ENCODE measurements at regions not wholly inside any gene's neighbourhood (a gene's known extent, or its start where the extent isn't known, plus 50 kb on each side); places are given as distances from the start of the nearest gene placed in this dataset.

DNA sequence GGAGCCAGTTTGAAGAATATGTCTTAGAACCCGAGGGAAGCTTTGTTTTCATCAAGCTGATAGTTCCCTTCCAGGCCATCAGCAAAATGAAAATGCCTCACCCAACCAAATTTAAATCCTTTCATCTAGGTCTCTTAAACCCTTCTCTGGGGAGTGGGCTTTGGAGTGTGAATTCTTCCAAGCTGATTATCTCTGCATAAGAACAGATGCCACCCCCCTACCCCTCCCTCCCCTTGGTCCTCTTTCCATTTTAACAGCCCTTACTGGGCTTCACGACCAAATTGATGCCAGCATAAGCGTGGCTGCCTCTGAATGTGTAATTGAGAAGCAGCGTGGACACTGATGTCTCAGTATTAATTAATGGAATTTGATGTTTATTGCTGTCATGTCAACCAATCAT, 509.7 kb upstream of the CLINT1 start:
- no peak for DNase-seq (ENCODE audit: low read depth)

GRCh38 chr5:158364367-158364766, 505.4 kb upstream of the CLINT1 start:
- no peak for DNase-seq (ENCODE audit: low read depth)

- no peak for DNase-seq (ENCODE audit: low read depth)
These were observed 496.0 kb upstream of the CLINT1 start for GRCh38 chr5:158354958-158355357.

GRCh38 chr5:158351485-158352125, 492.7 kb upstream of the CLINT1 start:
- DNase-seq (ENCODE audit: low read depth), result no peak

- DNase-seq (ENCODE audit: low read depth), result no peak
These were observed 491.0 kb upstream of the CLINT1 start for GRCh38 chr5:158349987-158350386.

- DNase-seq (ENCODE audit: low read depth), result no peak
These were observed 485.4 kb upstream of the CLINT1 start for GRCh38 chr5:158344376-158344775.

GRCh38 chr5:158340608-158341007, 481.7 kb upstream of the CLINT1 start:
- no peak for DNase-seq (ENCODE audit: low read depth)

- no peak for DNase-seq (ENCODE audit: low read depth)
These were observed 467.3 kb upstream of the CLINT1 start for GRCh38 chr5:158326256-158326655.

- DNase-seq (ENCODE audit: low read depth), result no peak
These were observed 465.3 kb upstream of the CLINT1 start for GRCh38 chr5:158324236-158324635.

DNA sequence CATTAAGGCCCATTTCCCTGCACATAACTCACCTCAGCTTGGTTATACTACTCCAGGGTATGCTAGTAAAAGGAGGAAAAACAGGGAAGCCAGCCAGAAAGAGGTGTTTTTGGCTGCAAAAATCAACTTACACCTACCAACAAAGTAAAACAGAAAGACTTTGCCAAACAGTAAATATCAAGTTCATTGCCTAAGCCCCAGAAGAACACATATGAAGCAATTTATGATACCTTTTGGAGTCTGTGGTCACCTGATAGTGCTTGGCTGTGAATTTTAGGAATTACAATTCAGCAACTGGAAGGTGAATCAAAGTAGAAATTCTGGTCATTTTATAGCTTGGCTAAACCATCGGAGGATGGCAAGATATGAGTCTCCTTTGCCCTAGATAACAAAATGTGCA, 463.7 kb upstream of the CLINT1 start:
- no peak for DNase-seq (ENCODE audit: low read depth)

DNA sequence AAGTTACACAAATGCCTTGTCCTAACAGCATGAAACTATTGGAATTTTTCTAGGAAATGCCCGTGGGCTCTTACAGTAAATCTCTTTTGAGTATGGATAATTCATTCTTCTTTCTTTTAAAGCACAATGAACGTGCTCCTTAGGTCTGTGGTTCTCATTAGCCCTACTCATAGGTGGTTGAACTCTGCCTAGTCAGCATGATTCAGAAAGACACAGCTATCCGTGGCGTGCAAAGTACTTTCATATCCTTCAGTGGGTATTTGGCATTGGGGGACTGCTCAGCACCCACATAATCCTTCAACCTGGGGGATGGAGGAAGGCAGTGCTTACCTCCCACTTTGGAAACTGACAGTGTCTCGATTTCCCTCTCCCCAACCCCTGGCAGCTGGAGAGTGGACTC, 462.0 kb upstream of the CLINT1 start:
- DNase-seq (ENCODE audit: low read depth), result no peak

GRCh38 chr5:158320178-158320674, 461.3 kb upstream of the CLINT1 start:
- DNase-seq (ENCODE audit: low read depth), result no peak

DNA sequence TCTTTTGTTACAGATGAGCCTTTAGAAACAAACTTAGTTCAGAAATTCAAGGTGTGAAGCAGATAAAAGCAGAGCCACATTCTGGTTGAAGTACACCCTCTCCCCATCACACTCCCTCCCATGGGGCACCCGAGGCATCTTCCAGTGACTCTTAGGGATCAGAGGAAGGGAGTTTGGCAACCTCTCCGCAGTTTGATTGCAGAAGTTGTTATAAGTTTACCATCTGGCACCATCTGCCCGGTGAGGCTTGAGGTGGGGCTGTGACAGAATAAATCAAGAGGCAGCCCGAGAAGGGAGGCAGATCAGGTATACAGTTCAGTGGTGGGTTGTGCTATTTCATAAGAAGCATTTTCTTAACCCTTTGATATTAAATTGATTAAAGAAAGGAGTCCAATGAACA, 458.6 kb upstream of the CLINT1 start:
- DNase-seq (ENCODE audit: low read depth), result no peak

DNA sequence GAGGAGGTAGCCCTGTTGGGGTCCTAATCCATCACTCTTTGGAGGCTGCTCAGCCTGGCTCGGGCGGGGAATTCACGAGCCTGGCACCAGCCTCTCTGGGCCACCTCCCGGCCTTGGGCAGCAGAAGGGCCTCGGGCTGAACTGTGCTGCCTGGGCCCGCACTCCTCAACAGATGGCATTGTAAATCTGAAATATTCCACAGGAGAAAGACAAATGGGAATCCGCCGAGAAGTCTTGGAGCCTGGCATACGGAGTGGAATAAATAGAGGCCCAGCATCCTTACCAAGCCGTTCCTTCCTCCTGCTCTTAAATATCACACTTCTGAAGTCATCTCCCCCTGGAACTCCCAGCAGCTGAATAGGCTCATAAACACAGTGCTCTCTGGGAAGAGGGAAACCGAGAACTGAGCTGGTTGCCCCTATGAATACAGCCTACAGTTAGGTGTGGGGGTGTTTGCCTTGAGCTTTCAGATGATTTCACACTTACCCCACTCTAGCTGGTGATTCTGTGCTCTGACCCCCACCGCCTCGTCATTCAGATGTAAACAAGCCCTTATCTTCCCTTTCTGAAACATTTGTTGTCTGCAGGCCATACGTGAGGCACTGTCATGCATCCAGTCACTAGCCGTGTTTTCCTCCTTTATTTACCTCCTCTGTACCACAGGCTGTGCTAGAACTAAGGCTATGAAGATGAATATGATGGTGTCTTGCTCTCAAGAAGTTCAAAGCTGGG, 455.0 kb upstream of the CLINT1 start:
- no peak for DNase-seq (ENCODE audit: low read depth)

DNA sequence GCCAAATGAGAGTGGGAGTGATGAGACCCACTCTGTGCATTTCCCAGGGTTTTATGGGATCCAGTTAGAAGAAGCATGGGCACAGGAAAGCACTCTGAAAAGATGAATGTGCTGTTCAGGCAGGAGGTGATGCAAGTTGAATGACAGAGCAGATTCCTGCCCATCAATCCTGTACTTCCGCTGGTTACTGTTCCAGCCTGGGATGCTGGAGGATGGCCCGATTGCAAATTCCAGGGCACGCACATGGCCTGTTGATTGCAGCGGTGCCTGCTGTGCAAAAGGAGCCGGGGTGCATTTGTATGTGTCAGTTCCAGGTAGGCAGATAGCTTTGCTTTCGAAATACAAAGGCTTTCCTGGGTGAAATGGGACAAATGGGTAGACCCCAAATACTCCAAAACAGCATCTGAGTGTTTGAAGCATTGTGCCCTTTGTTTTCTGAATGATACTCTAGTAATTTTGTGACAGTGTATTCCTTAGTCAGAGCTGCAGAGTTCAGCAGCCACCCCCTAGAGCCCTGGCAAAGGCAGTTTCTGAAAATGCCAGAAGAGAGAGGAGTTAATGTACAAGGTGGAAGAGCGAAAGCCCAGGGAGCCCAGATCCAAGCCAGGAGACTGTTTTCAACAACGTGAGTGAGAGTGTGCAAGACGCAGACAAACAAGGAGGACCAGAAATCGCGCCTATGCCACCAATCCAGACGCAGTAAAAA, 454.2 kb upstream of the CLINT1 start:
- no peak for DNase-seq (ENCODE audit: low read depth)

- DNase-seq (ENCODE audit: low read depth), result no peak
These were observed 450.3 kb upstream of the CLINT1 start for GRCh38 chr5:158309088-158309807.

- no peak for DNase-seq (ENCODE audit: low read depth)
These were observed 449.6 kb upstream of the CLINT1 start for GRCh38 chr5:158308429-158309025.

DNA sequence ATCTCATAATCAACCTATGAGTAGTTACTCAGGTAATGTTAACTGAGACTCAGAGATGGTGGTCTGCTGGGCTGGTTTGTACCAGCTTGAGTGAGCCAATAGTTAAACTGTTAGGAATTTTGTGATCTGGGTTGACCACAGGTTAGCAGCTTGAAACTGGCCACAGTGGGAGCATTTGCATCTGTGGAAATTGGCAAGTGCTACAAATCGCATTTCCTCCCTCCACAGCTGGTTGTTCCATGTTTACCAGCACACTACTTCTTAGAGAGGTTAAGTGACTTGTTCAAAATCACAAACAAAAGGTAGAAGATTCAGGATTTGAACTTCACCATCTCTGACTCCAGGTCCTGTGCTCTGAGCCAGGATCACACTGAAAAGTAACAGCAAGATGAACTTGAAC, 446.9 kb upstream of the CLINT1 start:
- no peak for DNase-seq (ENCODE audit: low read depth)

- no peak for DNase-seq (ENCODE audit: low read depth)
These were observed 445.7 kb upstream of the CLINT1 start for GRCh38 chr5:158304607-158305006.

- no peak for DNase-seq (ENCODE audit: low read depth)
These were observed 444.9 kb upstream of the CLINT1 start for GRCh38 chr5:158303883-158304282.

DNA sequence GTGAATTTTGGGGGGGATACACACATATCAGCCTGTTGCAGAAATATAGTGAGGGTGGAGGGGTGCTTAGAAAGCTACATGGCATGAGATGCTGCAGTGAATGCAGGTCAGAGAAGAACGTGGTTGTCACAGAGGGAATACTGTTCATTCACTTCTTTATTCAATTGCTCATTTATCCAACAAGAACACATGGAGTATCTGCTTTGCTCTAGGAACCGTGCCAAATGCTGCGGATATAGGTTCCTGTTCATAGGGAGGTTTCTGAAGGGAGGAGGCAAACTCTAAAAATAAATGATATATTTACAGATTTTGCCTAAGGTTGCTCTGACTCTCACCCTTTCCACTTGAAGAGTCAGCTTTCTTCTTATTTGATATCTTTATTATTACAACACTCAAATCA, 444.3 kb upstream of the CLINT1 start:
- no peak for DNase-seq (ENCODE audit: low read depth)

- no peak for DNase-seq (ENCODE audit: low read depth)
These were observed 443.1 kb upstream of the CLINT1 start for GRCh38 chr5:158302029-158302428.

All from stromal cell of bone marrow (primary cell).